ENCODE measurements at regions not wholly inside any gene's neighbourhood (a gene's known extent, or its start where the extent isn't known, plus 50 kb on each side); places are given as distances from the start of the nearest gene placed in this dataset.
"Not testable (repeated sequence)": the region's sequence is repeated elsewhere in the genome, so short reads cannot be mapped to it uniquely, and the experiment has no call there.

DNA sequence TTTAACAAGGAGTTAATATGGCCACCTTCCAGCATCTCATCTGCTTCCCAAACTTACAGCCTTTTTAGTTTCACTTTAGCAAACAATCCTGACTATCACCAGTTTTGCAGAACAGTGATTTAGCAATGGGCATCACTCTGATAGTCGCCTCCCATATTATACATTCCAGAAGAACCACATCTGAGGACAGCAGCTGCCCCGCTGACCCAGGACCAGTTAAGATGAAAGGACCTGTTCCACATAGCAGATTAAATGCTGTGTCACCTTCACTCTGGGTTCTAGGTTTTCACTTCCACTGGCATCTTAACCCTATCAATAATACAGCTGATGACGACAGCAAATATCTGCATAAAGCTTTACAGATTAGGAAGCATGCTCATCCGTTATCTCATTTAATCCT, 99.8 kb downstream of the TRIM69 start:
- H3K4me3 ChIP-seq (ENCODE audit: low read length), result no peak overlapping the region
- no peak for DNase-seq (ENCODE audit: low read depth)
- TF ChIP-seq, protein P1, sequence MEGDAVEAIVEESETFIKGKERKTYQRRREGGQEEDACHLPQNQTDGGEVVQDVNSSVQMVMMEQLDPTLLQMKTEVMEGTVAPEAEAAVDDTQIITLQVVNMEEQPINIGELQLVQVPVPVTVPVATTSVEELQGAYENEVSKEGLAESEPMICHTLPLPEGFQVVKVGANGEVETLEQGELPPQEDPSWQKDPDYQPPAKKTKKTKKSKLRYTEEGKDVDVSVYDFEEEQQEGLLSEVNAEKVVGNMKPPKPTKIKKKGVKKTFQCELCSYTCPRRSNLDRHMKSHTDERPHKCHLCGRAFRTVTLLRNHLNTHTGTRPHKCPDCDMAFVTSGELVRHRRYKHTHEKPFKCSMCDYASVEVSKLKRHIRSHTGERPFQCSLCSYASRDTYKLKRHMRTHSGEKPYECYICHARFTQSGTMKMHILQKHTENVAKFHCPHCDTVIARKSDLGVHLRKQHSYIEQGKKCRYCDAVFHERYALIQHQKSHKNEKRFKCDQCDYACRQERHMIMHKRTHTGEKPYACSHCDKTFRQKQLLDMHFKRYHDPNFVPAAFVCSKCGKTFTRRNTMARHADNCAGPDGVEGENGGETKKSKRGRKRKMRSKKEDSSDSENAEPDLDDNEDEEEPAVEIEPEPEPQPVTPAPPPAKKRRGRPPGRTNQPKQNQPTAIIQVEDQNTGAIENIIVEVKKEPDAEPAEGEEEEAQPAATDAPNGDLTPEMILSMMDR (conservative IDR thresholded peaks at IDR 0.05; ENCODE audit: low read length), result no peak

DNA sequence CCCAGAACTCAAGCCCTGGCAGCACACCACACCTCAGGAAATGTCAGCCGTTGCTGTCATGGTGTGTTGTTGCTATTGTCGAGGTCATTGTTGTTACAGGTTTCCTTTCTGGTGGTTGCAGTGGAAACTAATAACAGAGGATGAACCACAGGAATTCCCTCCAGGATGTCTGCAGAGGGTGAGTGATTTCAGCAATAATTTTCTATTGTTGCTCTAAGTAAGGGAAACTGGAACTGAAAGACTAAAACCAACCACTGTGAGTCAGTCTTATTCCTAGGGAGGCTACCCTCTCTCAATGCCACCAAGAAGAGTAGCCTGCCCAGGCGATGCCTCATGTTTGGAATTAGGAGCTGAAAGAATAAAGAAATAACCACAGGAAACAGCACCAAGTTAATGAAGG, 102.6 kb downstream of the TRIM69 start:
- peak; percentile 44 for DNase-seq (ENCODE audit: low read depth)
- H3K4me3 ChIP-seq (ENCODE audit: low read length), result not testable (repeated sequence)

DNA sequence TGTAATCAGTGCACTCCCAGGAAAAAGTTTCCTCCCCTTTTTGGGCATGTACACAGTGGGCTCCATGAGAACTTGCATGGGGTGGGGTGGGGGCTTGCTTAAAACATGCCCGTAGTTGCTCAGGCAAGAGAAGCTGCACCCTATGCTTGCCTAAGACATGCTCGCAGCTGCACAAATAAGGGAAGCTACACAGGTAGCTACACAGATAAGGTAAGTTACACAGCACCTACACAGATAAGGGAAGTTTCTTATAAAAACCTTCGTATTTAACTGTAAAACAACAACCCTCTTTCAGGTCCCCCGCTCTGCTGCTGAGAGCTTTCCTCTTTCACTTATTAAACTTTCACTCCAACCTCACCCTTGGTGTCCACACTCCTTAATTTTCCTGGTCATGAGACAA, 105.4 kb downstream of the TRIM69 start:
- H3K4me3 ChIP-seq (ENCODE audit: low read length); DNase-seq (ENCODE audit: low read depth): not testable (repeated sequence)

DNA sequence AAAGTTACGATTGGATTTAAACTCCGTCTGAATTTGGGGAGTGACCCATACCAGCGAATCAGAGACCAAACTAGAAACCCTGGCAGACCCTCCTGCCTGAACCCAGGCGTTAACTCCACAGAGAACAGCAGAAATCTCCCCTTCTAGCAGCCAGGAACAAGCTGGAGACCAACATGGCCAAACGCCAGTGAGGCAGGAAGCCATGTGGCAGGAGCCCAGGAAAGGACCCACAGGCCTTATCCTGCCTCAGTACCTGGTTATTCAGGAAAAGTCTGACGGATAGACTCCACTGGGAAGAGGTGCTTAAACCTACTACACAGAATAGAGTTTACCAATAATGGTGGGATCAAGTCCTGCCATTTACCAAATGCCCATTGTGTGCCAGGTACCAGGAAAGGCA, 106.6 kb downstream of the TRIM69 start:
- DNase-seq (ENCODE audit: low read depth); H3K4me3 ChIP-seq (ENCODE audit: low read length): not testable (repeated sequence)

DNA sequence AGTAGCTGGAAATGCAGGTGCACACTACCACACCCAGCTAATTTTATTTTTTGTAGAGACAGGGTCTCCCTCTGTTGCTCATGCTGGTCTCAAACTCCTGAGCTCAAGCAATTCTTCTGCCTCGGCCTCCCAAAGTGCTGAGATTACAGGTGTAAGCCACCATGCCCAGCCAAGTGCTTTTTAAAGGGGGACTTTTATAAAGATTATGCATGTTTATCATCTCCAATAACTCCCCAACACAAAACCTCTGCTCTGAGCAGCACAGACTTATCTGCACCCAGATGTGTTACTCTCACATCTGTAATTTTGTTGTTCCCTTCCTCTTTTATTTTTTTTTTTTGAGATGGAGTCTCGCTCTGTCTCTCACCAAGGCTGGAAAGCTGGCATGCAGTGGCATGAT, 108.6 kb downstream of the TRIM69 start:
- H3K4me3 ChIP-seq (ENCODE audit: low read length); DNase-seq (ENCODE audit: low read depth): not testable (repeated sequence)

DNA sequence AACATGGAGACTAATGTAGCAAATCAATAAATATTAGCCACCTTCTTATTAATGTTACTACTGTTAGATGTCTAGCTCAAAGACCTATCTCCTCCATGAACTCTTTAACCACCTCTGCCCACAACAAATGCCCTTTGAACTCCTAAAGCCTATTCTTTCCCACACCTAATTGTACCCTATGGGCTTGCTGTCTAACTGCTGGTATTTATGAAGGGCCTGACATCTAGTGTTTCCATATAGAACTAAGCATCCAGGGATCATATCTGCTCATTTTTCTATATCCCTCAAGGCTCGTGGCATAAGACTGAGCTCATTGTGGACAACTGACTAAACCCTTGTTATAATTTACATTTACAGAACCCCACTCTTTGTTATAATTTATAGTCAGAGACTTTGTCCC, 109.8 kb downstream of the TRIM69 start:
- not testable (repeated sequence) for H3K4me3 ChIP-seq (ENCODE audit: low read length); DNase-seq (ENCODE audit: low read depth)

DNA sequence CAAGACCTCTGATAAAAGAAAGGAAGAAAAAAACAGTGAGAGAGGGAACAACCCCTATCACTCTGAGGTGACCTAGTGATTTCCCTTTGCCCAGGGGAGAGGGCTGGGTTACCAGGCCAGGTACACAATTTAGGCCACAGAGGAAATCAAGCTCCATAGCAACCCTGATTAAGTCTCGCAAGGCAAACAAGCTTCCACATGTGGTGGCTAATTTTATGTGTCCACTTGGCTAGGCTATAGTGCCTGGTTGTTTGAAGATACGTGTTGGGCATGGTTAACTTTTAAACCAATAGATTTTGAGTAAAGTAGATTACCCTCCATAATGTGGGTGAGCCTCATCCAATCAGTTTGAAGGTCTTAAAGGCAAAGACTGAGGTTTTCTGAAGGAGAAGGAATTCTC, 108.9 kb upstream of the TERB2 start:
- H3K4me3 ChIP-seq (ENCODE audit: low read length); DNase-seq (ENCODE audit: low read depth): not testable (repeated sequence)

DNA sequence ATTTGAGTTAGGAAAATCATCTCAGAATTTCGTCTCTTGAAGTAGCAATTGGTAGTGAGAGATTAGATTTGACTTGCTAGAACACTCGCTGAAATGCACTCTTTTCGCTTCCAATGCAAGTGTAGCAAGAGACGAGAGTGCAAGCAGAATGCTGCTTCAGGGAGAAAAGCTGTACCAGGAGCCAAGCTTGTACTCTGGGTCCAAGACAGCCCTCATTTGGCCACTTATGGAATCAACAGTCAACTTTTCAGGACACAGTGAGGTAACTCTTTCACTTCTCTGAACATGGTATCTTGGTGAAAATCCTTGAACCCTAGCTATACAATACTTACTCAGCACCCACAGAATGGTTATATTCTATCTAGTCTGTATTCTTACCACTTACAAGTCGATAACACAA, 107.6 kb upstream of the TERB2 start:
- DNase-seq (ENCODE audit: low read depth); H3K4me3 ChIP-seq (ENCODE audit: low read length): not testable (repeated sequence)

DNA sequence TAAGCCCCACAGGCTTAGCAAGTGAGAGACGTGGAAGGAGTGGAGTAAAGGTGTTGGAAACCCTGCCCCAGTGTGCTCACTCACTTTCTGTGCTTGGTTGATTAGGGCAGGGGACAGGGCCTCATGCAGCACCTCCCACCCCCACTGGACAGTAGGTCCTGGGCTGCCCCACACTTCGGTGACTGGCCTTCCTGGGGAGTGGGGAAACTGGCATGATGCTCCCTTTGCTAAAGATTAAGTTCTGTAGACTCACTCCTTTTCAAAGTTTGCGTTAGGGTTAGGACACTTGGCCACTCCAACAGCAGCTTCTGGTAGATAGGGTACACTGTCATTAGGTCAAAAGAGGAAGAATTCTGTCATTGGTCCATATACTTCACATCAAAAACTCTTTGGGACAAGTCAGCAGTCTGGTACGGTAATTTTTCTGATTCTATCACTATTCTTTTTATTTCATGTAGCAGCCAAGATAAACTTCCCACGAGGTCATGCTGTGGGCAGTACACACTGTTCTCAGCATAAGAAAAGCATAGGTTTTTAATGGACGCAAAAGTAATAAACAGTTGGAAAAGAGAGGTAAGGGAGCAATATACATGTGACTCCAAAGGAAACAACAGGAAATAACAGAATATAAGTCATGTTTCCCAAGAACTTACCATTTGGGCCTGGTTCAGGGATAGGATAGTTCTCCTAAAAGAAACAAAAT, 106.6 kb upstream of the TERB2 start:
- not testable (repeated sequence) for DNase-seq (ENCODE audit: low read depth); H3K4me3 ChIP-seq (ENCODE audit: low read length)

DNA sequence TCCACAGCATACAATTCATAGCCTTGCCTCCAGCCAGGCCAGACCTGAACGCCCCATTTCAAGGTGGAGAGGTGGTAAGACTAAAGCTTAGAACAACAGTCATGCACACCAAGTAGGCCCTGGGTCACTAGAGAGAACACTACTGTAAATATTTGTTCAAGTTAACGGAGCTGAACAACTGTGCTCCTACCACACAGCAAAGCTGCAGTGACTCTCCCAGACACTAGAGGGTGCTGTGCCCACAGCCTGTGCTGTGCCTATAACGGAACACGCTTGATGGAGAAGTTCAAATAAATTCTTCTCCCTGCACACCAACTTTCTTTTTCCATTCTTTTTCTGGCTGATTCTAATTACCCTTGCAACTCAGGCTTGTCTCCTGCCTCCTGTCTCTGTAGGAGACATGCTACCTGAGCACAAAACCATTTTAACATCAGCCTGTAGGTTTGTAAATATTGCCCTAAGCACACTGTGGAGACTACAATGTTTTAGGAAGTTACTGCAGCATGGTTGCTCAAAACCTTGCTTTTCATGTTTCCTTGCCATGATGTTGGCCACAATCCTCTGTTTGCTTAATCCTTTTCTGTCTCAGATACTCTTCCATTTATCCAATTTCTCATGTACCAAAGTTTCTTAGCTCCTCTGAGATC, 103.1 kb upstream of the TERB2 start:
- not testable (repeated sequence) for H3K4me3 ChIP-seq (ENCODE audit: low read length)
- DNase-seq (ENCODE audit: low read depth), result peak; percentile 38
- TF ChIP-seq, protein P1 (conservative IDR thresholded peaks at IDR 0.05; ENCODE audit: low read length), result peak; percentile 91

DNA sequence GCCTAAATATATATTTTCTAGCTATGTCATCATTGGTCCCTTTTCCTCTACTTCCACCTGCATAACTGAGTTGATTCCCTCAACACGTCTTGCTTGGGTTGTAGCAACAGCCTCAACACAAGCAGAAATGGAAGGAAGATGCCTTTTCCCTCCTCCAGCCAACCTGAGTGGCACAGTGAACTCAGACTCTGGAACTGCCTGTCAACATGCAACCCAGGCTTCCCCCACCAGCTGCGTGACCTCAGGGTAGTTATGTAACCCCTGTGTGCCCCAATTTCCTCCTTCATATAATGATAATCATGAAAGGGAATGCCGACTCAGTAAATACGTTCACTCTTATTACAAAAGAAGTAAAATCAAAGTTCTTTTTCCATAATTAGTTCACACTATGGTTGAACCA, 101.8 kb upstream of the TERB2 start:
- not testable (repeated sequence) for H3K4me3 ChIP-seq (ENCODE audit: low read length); DNase-seq (ENCODE audit: low read depth)

DNA sequence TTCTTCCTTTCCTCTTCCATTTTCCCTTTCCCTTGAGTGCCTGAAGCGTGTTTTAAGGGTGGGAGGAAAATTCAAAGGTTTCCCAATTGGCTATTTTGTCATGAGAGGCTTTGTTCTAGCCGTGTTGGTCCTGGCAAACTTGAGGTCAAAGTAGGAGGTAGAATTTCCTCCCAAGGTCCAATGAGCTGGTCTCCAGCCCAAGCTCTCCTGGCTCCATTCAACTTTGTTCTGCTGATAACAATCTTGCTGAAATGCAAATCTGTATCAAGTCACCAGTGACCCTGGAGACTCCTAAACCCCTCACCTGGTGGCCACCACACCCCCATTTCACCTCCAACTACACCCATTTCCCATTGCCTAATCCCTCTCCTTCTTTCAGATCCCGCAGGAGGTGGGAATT, 100.2 kb upstream of the TERB2 start:
- H3K4me3 ChIP-seq (ENCODE audit: low read length); DNase-seq (ENCODE audit: low read depth): not testable (repeated sequence)

DNA sequence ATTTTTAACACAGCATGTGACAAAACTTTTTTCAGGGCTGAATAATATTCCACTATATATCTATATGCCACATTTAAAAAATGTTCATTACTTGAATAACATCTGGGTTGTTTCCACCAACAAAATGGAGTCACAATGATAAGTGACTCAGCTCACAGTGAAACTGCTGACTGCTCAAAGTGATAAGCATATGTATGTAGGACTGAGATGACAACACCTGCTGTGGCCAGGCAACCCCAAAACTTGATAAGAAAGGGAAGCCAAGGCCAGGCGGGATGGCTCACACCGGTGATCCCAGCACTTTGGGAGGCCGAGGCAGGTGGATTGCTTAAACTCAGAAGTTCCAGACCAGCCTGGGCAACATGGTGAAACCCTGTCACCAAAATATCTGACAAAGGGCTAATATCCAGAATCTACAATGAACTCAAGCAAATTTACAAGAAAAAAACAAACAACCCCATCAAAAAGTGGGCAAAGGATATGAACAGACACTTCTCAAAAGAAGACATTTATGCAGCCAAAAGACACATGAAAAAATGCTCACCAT, 99.2 kb upstream of the TERB2 start:
- H3K4me3 ChIP-seq (ENCODE audit: low read length); DNase-seq (ENCODE audit: low read depth): not testable (repeated sequence)

DNA sequence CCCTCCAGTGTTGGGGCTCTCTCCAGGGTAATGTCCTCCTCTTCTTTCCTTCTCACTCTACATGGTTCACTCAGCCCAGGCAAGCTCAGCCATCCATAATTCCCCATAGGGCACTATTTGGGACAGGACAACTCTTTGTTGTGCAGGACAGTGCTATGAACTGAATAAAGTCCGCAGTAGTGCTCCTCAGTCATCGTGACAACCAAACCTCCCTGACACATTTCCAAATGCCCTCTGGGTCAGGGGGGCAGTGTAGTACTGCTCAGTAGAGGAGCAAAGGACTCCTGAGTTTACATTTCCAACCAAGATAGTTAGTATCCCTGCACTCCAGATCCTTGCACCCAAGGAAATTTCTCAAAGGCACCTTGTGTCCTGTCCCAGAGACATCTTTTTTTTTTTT, 97.4 kb upstream of the TERB2 start:
- not testable (repeated sequence) for DNase-seq (ENCODE audit: low read depth); H3K4me3 ChIP-seq (ENCODE audit: low read length)

DNA sequence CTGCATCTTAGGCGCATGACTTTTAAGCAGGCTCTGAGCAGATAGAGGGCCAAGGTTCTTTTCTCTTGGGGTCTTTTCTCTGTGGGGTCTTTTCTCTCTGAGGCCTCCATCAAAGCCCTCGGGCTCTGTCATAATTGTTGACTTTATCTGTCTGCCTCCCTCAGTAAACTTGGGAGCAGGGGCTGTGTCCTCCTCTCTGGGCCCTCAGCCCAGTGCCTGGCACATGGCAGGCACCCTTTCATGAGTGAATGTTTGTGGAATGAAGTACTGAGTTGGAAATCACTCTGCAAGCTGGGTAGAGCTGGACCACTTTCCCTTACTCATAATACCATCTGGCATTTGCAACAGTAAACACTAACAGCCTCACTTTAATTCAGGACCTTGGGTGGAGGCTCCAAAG, 96.3 kb upstream of the TERB2 start:
- not testable (repeated sequence) for DNase-seq (ENCODE audit: low read depth); H3K4me3 ChIP-seq (ENCODE audit: low read length)

Measured in AG10803 (cell line).